ENCODE measurements at regions not wholly inside any gene's neighbourhood (a gene's known extent, or its start where the extent isn't known, plus 50 kb on each side); places are given as distances from the start of the nearest gene placed in this dataset.
"Not testable (repeated sequence)": the region's sequence is repeated elsewhere in the genome, so short reads cannot be mapped to it uniquely, and the experiment has no call there.

DNA sequence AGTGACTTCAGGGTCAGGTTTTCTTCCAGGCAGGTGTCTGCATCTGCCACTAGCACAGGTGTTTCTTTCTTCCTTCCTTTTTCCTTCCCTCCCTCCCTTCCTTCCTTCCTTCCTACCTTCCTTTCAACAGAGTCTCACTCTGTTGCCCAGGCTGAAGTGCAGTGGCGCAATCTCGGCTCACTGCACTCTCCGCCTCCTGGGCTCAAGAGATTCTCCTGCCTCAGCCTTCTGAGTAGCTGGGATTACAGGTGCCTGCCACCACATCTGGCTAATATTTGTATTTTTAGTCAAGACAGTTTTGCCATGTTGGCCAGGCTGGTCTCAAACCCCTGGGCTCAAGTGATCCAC, 53.8 kb upstream of the ECHDC3 start:
- H3K4me3 ChIP-seq (replicated peaks in 1 of 3; ENCODE audit: insufficient read depth in 1 of 3, low read depth in 2 of 3, low read length in 3 of 3); BruUV-seq (replicated peaks); H3K36me3 ChIP-seq (replicated peaks in 1 of 2; ENCODE audit: control insufficient read depth in 1 of 2, insufficient read depth in 2 of 2, low read length in 2 of 2); intact Hi-C loops (cut with micrococcal nuclease; ENCODE audit: unreplicated experiment); H3K4me2 ChIP-seq (ENCODE audit: low read depth, low read length); H4K20me1 ChIP-seq (ENCODE audit: insufficient read depth, low read length); H3K27ac ChIP-seq (ENCODE audit: extremely low read length, insufficient read depth, low read length); H3K79me2 ChIP-seq (ENCODE audit: insufficient read depth, low read length); H3K27me3 ChIP-seq (ENCODE audit: control insufficient read depth in 1 of 2, insufficient read depth in 2 of 2, low read length in 2 of 2); CTCF ChIA-PET (ENCODE audit: low intra/inter-chr PET ratio, low total read pairs); ATAC-seq; H3K9ac ChIP-seq (ENCODE audit: insufficient read depth, low read depth, low read length); H3K9me3 ChIP-seq (ENCODE audit: low read length); H2AFZ ChIP-seq (ENCODE audit: low read length); DNase-seq (ENCODE audit: low spot score); in situ Hi-C loops (cut with HindIII; ENCODE audit: extremely low pct_ligation_motif_present, low pct_unique_long_range_greater_than_20kb): not testable (repeated sequence)
- WGBS (ENCODE audit: low lambda C conversion rate): 70% methylated on average over 3 of the region's 3 CpGs
- peaks cover 91% of the 10 kb centered on the region for H3K4me1 ChIP-seq (ENCODE audit: insufficient read depth, low read length)
- TF ChIP-seq CEBPG (CRISPR knock-in tag; IDR thresholded peaks at IDR 0.05): peak; percentile 70
- TF ChIP-seq ZNF121 (CRISPR knock-in tag; IDR thresholded peaks at IDR 0.05): peak; percentile 98
- FAIRE-seq: peak; percentile 8
- POLR2A ChIA-PET: interaction anchor here (1.0 kb wide), 1 partner anchor 10 kb away, joined by 3 read pairs; no protein-coding TSS in a partner anchor

DNA sequence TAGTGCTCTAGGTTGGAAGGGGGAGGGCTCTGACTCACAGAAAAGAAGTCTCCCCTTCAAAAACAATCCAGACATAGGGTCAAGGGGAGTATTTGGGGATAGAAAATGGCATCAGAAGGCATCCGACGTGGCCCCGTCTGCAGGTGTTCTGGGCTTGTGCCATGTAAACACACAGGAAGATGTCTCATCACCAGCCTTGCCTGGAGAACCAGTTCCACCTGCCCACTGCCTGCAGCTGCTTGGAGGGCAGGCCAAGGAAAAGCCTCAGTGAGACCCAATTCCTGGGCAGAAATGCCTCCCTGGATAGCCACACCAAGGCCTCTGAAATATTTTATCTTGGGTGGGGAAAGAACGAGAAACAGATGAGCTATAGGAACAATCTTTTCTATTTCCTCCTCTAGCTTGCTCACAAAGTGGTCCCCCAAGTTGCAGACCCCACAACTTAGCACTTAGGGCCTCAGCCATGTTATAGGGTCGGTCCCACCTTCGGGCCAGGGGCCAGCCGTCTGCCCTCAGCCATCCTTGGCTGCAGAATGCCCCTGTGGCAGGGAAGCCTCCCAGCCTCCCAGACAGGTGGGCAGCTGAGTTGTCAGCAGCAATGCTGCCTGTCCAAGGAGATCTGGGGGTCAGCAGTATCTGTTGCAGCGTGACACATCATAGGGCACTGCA, 54.3 kb upstream of the ECHDC3 start:
- ATAC-seq (no peak), DNase-seq (ENCODE audit: low spot score) (no peak), FAIRE-seq (no peak)
- Histone ChIP-seq H4K20me1 (ENCODE audit: insufficient read depth, low read length) (no peaks in the 10 kb centered on the region), H3K79me2 (ENCODE audit: insufficient read depth, low read length) (no peaks in the 10 kb centered on the region), H3K27me3 (ENCODE audit: control insufficient read depth in 1 of 2, insufficient read depth in 2 of 2, low read length in 2 of 2) (no peaks in the 10 kb centered on the region), H3K36me3 (replicated peaks in 1 of 2; ENCODE audit: control insufficient read depth in 1 of 2, insufficient read depth in 2 of 2, low read length in 2 of 2) (no peaks in the 10 kb centered on the region), H3K9me3 (ENCODE audit: low read length) (no peaks in the 10 kb centered on the region), H3K4me3 (replicated peaks in 1 of 3; ENCODE audit: insufficient read depth in 1 of 3, low read depth in 2 of 3, low read length in 3 of 3) (no peak overlapping the region), H3K4me2 (ENCODE audit: low read depth, low read length) (0 out of 2 replicates have a peak overlapping the region, but pooled peaks have one; percentile 19), H3K4me1 (ENCODE audit: insufficient read depth, low read length) (peaks cover 94% of the 10 kb centered on the region), H3K9ac (ENCODE audit: insufficient read depth, low read depth, low read length) (no peak overlapping the region), H3K27ac (ENCODE audit: extremely low read length, insufficient read depth, low read length) (no peak overlapping the region), H2AFZ (ENCODE audit: low read length) (no peak overlapping the region)
- BruUV-seq (replicated peaks): no TSS peak
- CTCF ChIA-PET (ENCODE audit: low intra/inter-chr PET ratio, low total read pairs): no interaction called here
- in situ Hi-C loops (cut with HindIII; ENCODE audit: extremely low pct_ligation_motif_present, low pct_unique_long_range_greater_than_20kb) (no loop called here), intact Hi-C loops (cut with micrococcal nuclease; ENCODE audit: unreplicated experiment) (no loop called here)
- POLR2A ChIA-PET: no interaction called here
- WGBS (ENCODE audit: low lambda C conversion rate): 73% methylated on average over 5 of the region's 8 CpGs
- TF ChIP-seq ZBTB37 (CRISPR knock-in tag; IDR thresholded peaks at IDR 0.05) (no peak), ZNF598 (CRISPR knock-in tag; IDR thresholded peaks at IDR 0.05; ENCODE audit: borderline replicate concordance) (no peak), PHF21A (CRISPR knock-in tag; IDR thresholded peaks at IDR 0.05) (no peak), PRDM10 (CRISPR knock-in tag; IDR thresholded peaks at IDR 0.05; ENCODE audit: low read depth) (no peak), IKZF1 (IDR thresholded peaks at IDR 0.05) (no peak), KDM3A (CRISPR knock-in tag; IDR thresholded peaks at IDR 0.05; ENCODE audit: low read depth) (no peak), BCL3 (CRISPR knock-in tag; IDR thresholded peaks at IDR 0.05) (no peak), SMARCC2 (IDR thresholded peaks at IDR 0.05) (no peak)
